OCI-LY1 (cell line): ENCODE measurements at regions not wholly inside any gene's neighbourhood (a gene's known extent, or its start where the extent isn't known, plus 50 kb on each side); places are given as distances from the start of the nearest gene placed in this dataset.

Experiments
- CTCF ChIP-seq: fragments of 200-600 bp; sonication (generic), shearing (Covaris generic); IDR thresholded peaks from 2 replicates; pipeline ENCODE4 v1.5.1; 2017; ENCODE audit warnings: mild to moderate bottlenecking, antibody characterized with exemption, low read length, moderate library complexity, mixed read lengths
- EZH2 ChIP-seq: fragments of 200-600 bp; sonication (generic), shearing (Covaris generic); IDR thresholded peaks from 2 replicates; pipeline ENCODE4 v1.8.0; 2017; ENCODE audit warnings: borderline replicate concordance, mixed run types, mild to moderate bottlenecking, antibody characterized with exemption, low read length, moderate library complexity, mixed read lengths

- TF ChIP-seq CTCF: no peak
- TF ChIP-seq EZH2: no peak
Observed at GRCh38 chr10:111432588-111432987, 355.8 kb downstream of the ADRA2A start.
